HG03378 (cell line): ENCODE measurements at regions not wholly inside any gene's neighbourhood (a gene's known extent, or its start where the extent isn't known, plus 50 kb on each side); places are given as distances from the start of the nearest gene placed in this dataset.

ENCODE experiments used
- ATAC-seq: cut with Tn5 transposase; IDR thresholded peaks from one replicate; pipeline ENCODE4 v1.9.1; 2021; ENCODE audit warnings: mild to moderate bottlenecking, moderate library complexity; ENCODE audit not compliant: unreplicated experiment

- ATAC-seq = no peak
Observed at GRCh38 chr4:153075836-153076518, 128.3 kb upstream of the TRIM2 start.

GRCh38 chr4:153076861-153077260, 127.4 kb upstream of the TRIM2 start:
- no peak for ATAC-seq

GRCh38 chr4:153079857-153080391, 124.3 kb upstream of the TRIM2 start:
- no peak for ATAC-seq

- ATAC-seq = no peak
Observed at GRCh38 chr4:153081006-153081580, 123.2 kb upstream of the TRIM2 start.

GRCh38 chr4:153081693-153082092, 122.5 kb upstream of the TRIM2 start:
- ATAC-seq = no peak

GRCh38 chr4:153082322-153083301, 121.6 kb upstream of the TRIM2 start:
- ATAC-seq = no peak

GRCh38 chr4:153083447-153083947, 120.7 kb upstream of the TRIM2 start:
- ATAC-seq = peak; percentile 74

GRCh38 chr4:153084224-153084979, 119.8 kb upstream of the TRIM2 start:
- ATAC-seq = no peak

GRCh38 chr4:153084980-153085630, 119.1 kb upstream of the TRIM2 start:
- peak; percentile 69 for ATAC-seq

GRCh38 chr4:153087671-153088194, 116.5 kb upstream of the TRIM2 start:
- ATAC-seq = no peak

- no peak for ATAC-seq
Observed at GRCh38 chr4:153089742-153090141, 114.5 kb upstream of the TRIM2 start.

GRCh38 chr4:153090181-153090580, 114.1 kb upstream of the TRIM2 start:
- no peak for ATAC-seq

- no peak for ATAC-seq
Observed at GRCh38 chr4:153090670-153091385, 113.4 kb upstream of the TRIM2 start.

- ATAC-seq = no peak
Observed at GRCh38 chr4:153093396-153093795, 110.8 kb upstream of the TRIM2 start.

GRCh38 chr4:153093802-153094201, 110.4 kb upstream of the TRIM2 start:
- ATAC-seq = no peak

GRCh38 chr4:153094435-153094834, 109.8 kb upstream of the TRIM2 start:
- no peak for ATAC-seq

GRCh38 chr4:153095448-153096204, 108.6 kb upstream of the TRIM2 start:
- no peak for ATAC-seq

- ATAC-seq = no peak
Observed at GRCh38 chr4:153096344-153096743, 107.9 kb upstream of the TRIM2 start.
